Fibroblast of lung (primary cell): ENCODE measurements at regions not wholly inside any gene's neighbourhood (a gene's known extent, or its start where the extent isn't known, plus 50 kb on each side); places are given as distances from the start of the nearest gene placed in this dataset.

Experiments used
- DNase-seq, 2 donors: peaks; one replicate each; pipeline versions ENCODE4 v3.0.0 to v3.0.0-alpha.2; 2010; ENCODE audit warnings: low read depth in 2 of 2
- H2AFZ ChIP-seq: 2 replicates; pipeline ENCODE4 v1.5.1; 2012; ENCODE audit warnings: low read length, control low read depth, inconsistent platforms
- H3K27ac ChIP-seq: 2 replicates; pipeline ENCODE4 v1.5.1; 2011; ENCODE audit warnings: low read length, control low read depth; ENCODE audit not compliant: insufficient read depth
- H3K27me3 ChIP-seq: 2 replicates; pipeline ENCODE4 v1.5.1; 2011; ENCODE audit warnings: mild to moderate bottlenecking, low read length; ENCODE audit not compliant: control insufficient read depth, insufficient read depth
- H3K36me3 ChIP-seq: 2 replicates; pipeline ENCODE4 v1.5.1; 2011; ENCODE audit warnings: low read length; ENCODE audit not compliant: control insufficient read depth, insufficient read depth
- H3K4me1 ChIP-seq: 2 replicates; pipeline ENCODE4 v1.5.1; 2011; ENCODE audit warnings: low read length; ENCODE audit not compliant: control insufficient read depth, insufficient read depth; ENCODE audit errors: extremely low read depth
- H3K4me2 ChIP-seq: 2 replicates; pipeline ENCODE4 v1.5.1; 2011; ENCODE audit warnings: low read length, control low read depth; ENCODE audit not compliant: insufficient read depth; ENCODE audit errors: extremely low read depth
- H3K4me3 ChIP-seq, 4 experiments: fragments of 200-600 bp in 1 of 4; sonication (generic) in 1 of 4; replicated peaks in 1 of 4; 2 replicates each; pipeline ENCODE4 v1.5.1; 2011 to 2016; ENCODE audit warnings: low read length in 4 of 4, low read depth in 3 of 4, mild to moderate bottlenecking in 3 of 4, control low read depth in 2 of 4, inconsistent platforms in 1 of 4, mixed read lengths in 1 of 4; ENCODE audit not compliant: insufficient read depth in 1 of 4; ENCODE audit errors: control extremely low read depth in 1 of 4
- H3K79me2 ChIP-seq: 2 replicates; pipeline ENCODE4 v1.5.1; 2012; ENCODE audit warnings: mild to moderate bottlenecking, low read length, inconsistent platforms; ENCODE audit not compliant: control insufficient read depth, insufficient read depth
- H3K9ac ChIP-seq: 2 replicates; pipeline ENCODE4 v1.5.1; 2011; ENCODE audit warnings: mild to moderate bottlenecking, low read length, control low read depth; ENCODE audit not compliant: insufficient read depth
- H3K9me3 ChIP-seq: 2 replicates; pipeline ENCODE4 v1.5.1; 2012; ENCODE audit warnings: low read depth, low read length; ENCODE audit not compliant: control insufficient read depth, insufficient read depth
- H4K20me1 ChIP-seq: 2 replicates; pipeline ENCODE4 v1.5.1; 2011; ENCODE audit warnings: low read length; ENCODE audit not compliant: control insufficient read depth, insufficient read depth; ENCODE audit errors: extremely low read depth
- EZH2 ChIP-seq: IDR thresholded peaks from 2 replicates; pipeline ENCODE4 v1.5.1; 2012; ENCODE audit warnings: low read length, control low read depth, mild to moderate bottlenecking; ENCODE audit errors: missing control alignments
- TF ChIP-seq, protein P1 (sequence below), 2 donors: IDR thresholded peaks in 1 of 2; conservative IDR thresholded peaks in 1 of 2; 1 replicate in 1 of 2; 2 replicates in 1 of 2; pipeline ENCODE4 v1.5.1; 2011 to 2012; ENCODE audit warnings: low read length in 2 of 2, control low read depth in 1 of 2, inconsistent platforms in 1 of 2, low read depth in 1 of 2, mild to moderate bottlenecking in 1 of 2

DNA sequence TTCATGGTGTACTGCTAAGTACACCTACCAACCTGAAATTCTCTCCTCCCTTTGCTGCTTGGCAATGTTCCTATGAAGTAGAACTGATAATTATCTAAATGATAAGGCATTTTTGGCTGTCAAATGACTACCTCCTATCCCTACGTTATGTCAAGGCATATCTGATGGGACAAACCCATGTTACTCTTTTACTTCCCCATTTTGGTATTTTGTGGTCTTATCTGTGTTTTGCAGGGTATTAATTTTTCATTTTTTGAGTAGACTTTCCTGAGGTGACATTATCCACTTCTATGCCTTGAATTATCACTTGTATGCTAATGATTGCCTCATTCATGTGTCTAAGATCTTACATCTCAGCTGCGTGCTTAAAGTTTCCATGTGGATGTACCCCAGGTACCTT lies 499.6 kb upstream of the B3GALT2 start:
- Histone ChIP-seq H3K27ac (no peak overlapping the region), H3K4me1 (no peaks in the 10 kb centered on the region), H3K9me3 (no peaks in the 10 kb centered on the region), H4K20me1 (no peaks in the 10 kb centered on the region), H3K4me2 (no peak overlapping the region), H2AFZ (no peak overlapping the region), H3K27me3 (no peaks in the 10 kb centered on the region), H3K4me3 (no peak overlapping the region), H3K79me2 (no peaks in the 10 kb centered on the region), H3K36me3 (no peaks in the 10 kb centered on the region), H3K9ac (no peak overlapping the region)
- no peak for TF ChIP-seq EZH2
- TF ChIP-seq, protein P1, sequence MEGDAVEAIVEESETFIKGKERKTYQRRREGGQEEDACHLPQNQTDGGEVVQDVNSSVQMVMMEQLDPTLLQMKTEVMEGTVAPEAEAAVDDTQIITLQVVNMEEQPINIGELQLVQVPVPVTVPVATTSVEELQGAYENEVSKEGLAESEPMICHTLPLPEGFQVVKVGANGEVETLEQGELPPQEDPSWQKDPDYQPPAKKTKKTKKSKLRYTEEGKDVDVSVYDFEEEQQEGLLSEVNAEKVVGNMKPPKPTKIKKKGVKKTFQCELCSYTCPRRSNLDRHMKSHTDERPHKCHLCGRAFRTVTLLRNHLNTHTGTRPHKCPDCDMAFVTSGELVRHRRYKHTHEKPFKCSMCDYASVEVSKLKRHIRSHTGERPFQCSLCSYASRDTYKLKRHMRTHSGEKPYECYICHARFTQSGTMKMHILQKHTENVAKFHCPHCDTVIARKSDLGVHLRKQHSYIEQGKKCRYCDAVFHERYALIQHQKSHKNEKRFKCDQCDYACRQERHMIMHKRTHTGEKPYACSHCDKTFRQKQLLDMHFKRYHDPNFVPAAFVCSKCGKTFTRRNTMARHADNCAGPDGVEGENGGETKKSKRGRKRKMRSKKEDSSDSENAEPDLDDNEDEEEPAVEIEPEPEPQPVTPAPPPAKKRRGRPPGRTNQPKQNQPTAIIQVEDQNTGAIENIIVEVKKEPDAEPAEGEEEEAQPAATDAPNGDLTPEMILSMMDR (conservative IDR thresholded peaks at IDR 0.05 in 1 of 2, IDR thresholded peaks at IDR 0.05 in 1 of 2; ENCODE audit: low read depth in 1 of 2, low read length in 2 of 2): no peak
- no peak for DNase-seq

DNA sequence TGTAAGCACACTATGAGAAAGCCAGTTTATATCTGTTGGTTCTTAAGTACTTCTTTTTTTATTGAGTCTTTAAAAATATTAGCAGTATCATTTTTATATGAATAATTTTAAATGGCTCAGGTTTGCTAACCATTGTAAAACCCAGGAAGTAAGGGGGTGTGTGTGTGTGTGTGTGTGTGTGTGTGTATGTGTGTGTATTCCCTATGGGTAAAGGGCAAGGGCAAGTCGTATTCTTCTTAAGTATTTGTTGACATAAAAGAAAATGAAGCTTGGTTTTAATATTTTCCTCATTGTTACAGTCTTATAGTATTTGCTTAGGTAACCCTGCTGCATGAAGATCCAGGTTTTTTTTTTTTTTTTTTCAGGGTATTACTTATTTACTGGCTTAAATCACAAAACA lies 495.0 kb upstream of the B3GALT2 start:
- no peaks in the 10 kb centered on the region for H4K20me1 ChIP-seq
- H3K79me2 ChIP-seq: no peaks in the 10 kb centered on the region
- TF ChIP-seq EZH2: no peak
- TF ChIP-seq, protein P1 (conservative IDR thresholded peaks at IDR 0.05 in 1 of 2, IDR thresholded peaks at IDR 0.05 in 1 of 2; ENCODE audit: low read depth in 1 of 2, low read length in 2 of 2): no peak
- H3K9me3 ChIP-seq: no peaks in the 10 kb centered on the region
- H2AFZ ChIP-seq: no peak overlapping the region
- H3K4me2 ChIP-seq: no peak overlapping the region
- no peak overlapping the region for H3K9ac ChIP-seq
- no peaks in the 10 kb centered on the region for H3K36me3 ChIP-seq
- H3K27ac ChIP-seq: no peak overlapping the region
- H3K4me3 ChIP-seq: no peak overlapping the region
- no peak for DNase-seq
- H3K27me3 ChIP-seq: no peaks in the 10 kb centered on the region
- no peaks in the 10 kb centered on the region for H3K4me1 ChIP-seq

DNA sequence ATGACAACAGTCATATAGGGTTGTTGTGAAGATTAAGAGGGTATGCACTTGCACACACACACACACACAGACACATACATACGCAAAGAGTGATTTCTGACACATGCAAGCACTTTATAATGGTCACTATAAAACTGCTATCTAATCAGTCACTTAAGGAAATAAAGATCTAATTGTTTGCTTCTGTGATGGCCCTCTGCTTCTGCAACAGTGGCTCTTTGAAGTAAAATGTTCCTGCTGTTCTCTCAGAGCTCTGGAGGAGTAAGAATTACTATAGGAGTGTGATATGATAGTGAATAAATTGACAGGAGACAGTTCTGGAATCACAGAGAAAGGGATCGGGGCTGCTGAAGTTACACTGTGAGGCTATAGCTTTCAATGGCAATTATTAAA lies 494.5 kb upstream of the B3GALT2 start:
- H4K20me1 ChIP-seq: no peaks in the 10 kb centered on the region
- no peaks in the 10 kb centered on the region for H3K4me1 ChIP-seq
- no peaks in the 10 kb centered on the region for H3K79me2 ChIP-seq
- no peaks in the 10 kb centered on the region for H3K36me3 ChIP-seq
- no peak overlapping the region for H3K9ac ChIP-seq
- H3K27me3 ChIP-seq: no peaks in the 10 kb centered on the region
- no peak overlapping the region for H3K4me2 ChIP-seq
- no peak overlapping the region for H3K27ac ChIP-seq
- no peak overlapping the region for H2AFZ ChIP-seq
- no peak overlapping the region for H3K4me3 ChIP-seq
- no peaks in the 10 kb centered on the region for H3K9me3 ChIP-seq
- no peak for DNase-seq
- no peak for TF ChIP-seq EZH2
- TF ChIP-seq, protein P1 (conservative IDR thresholded peaks at IDR 0.05 in 1 of 2, IDR thresholded peaks at IDR 0.05 in 1 of 2; ENCODE audit: low read depth in 1 of 2, low read length in 2 of 2): no peak
